ENCODE measurements at regions not wholly inside any gene's neighbourhood (a gene's known extent, or its start where the extent isn't known, plus 50 kb on each side); places are given as distances from the start of the nearest gene placed in this dataset.
"Not testable (repeated sequence)": the region's sequence is repeated elsewhere in the genome, so short reads cannot be mapped to it uniquely, and the experiment has no call there.

DNA sequence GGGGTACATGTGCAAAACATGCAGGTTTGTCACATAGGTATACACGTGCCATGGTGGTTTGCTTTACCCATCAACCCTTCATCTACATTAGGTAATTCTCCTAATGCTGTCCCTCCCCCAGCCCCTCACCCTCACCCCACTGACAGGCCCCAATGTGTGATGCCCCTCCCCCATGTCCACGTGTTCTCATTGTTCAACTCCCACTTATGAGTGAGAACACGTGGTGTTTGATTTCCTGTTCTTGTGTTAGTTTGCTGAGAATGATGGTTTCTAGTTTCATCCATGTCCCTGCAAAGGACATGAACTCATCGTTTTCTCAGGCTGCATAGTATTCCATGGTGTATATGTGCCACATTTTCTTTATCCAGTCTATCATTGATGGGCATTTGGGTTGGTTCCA, 232.9 kb upstream of the RASGRP1 start:
- not testable (repeated sequence) for DNase-seq (ENCODE audit: extremely low read depth, low read depth, low spot score)

- DNase-seq (ENCODE audit: extremely low read depth, low read depth, low spot score): not testable (repeated sequence)
These were observed 234.6 kb upstream of the RASGRP1 start for GRCh38 chr15:38799202-38799601.

DNA sequence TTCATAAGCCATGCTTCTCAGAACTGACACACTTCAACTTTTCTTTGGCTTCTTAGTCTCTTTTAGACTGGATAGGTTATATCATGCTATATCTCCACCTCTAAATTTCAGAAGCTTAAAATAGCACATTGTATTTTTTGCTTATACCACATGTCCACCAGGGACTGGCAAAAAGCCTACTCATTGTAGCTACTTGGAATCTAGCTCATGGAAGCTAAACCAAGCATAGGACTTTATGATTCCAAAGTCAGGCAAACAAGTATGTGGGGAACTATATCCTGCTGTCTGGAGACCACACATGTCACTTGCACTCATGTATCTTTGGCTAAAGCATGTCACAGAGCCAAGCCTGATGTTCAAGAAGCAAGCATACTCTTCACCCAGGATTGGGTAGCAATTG, 245.0 kb upstream of the RASGRP1 start:
- no peak for DNase-seq (ENCODE audit: extremely low read depth, low read depth, low spot score)

DNA sequence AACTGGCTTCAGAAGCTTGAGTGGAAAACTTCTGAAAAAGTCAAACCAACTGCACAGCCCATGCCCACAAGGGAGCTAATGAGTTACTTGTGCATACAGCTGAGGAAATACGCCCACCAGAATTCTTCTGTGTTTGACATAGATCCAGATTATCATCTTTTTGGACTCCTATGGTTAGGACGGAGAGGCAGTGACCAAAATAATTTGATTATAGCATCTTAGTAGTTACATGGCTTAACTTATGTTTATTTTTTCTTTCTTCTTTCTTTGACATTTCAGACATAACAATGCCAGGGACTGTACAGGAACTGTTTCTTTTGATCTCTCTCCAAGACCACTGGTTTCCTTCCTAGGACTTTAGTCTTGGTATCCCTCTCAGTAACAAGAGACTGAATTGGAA, 246.1 kb upstream of the RASGRP1 start:
- no peak for DNase-seq (ENCODE audit: extremely low read depth, low read depth, low spot score)

DNA sequence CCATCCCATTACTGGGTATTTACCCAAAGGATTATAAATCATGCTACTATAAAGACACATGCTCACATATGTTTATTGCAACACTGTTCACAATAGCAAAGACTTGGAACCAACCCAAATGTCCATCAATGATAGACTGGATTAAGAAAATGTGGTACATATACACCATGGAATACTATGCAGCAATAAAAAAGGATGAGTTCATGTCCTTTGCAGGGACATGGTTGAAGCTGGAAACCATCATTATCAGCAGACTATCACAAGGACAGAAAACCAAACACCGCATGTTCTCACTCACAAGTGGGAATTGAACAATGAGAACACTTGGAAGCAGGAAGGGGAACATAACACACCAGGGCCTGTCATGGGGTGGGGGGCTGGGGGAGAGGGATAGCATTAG, 249.6 kb upstream of the RASGRP1 start:
- not testable (repeated sequence) for DNase-seq (ENCODE audit: extremely low read depth, low read depth, low spot score)

GRCh38 chr15:38814891-38815290, 250.3 kb upstream of the RASGRP1 start:
- no peak for DNase-seq (ENCODE audit: extremely low read depth, low read depth, low spot score)

DNA sequence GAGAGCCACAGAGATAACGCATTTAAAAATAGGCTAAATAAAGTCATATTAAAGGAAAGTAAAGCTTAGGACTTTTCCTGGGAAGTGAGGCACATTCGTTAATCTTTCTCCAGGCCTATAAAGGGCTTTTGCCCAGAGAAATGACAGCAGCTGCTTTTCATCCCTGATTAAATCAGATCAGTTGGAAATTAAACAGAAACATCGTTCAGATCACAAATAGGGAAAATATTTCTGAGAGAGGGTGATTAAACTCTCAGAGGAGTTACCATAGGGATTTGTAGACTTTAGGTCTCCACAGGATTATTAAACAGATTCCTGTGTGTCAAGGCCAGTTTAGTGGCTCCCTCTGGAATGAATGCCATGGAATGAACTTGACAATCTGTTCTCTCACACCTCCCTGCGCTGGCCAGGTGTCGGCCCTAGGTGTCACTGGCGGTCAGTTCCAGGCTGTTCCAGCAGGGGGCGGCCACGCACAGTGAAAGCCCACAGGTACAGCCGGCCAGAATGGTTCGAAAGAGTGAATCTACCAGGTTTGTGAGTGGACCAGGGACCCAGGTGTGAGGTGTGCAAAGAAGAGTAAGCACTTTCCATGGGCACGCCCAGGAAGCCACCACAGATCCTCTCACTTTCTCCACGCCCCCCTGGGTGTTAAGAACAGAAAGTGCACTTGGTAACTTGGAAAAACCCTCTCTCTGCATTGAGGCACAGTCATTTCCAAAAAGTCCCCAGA, 253.0 kb upstream of the RASGRP1 start:
- peak; percentile 44 for DNase-seq (ENCODE audit: extremely low read depth, low read depth, low spot score)

- no peak for DNase-seq (ENCODE audit: extremely low read depth, low read depth, low spot score)
These were observed 253.7 kb upstream of the RASGRP1 start for GRCh38 chr15:38818157-38818790.

DNA sequence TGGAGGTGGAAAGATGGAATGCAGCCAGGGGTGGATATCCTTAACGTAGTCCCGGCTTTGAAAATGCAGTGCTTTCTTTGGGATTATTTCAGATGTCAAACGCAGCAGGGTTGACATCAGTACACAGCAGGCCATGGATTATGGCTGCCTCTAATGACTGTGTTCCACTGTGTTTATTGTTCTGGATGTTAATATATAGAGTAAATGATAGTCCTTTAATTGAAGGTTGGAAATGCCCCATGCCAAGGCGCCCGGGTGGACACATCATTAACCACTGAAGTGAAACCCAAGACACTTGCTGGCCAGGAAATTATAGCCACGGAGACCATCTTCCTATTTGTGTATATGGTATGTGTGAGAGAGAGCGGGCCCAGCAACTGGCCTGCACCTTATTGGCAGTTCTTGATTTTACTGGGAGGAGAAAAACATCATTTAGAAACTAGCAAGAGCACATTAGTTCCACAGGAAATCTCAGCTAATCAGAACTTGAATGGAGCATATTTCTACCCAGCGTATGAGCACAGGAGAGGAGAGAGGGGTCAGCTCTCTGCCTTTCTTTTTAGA, 254.9 kb upstream of the RASGRP1 start:
- no peak for DNase-seq (ENCODE audit: extremely low read depth, low read depth, low spot score)

DNA sequence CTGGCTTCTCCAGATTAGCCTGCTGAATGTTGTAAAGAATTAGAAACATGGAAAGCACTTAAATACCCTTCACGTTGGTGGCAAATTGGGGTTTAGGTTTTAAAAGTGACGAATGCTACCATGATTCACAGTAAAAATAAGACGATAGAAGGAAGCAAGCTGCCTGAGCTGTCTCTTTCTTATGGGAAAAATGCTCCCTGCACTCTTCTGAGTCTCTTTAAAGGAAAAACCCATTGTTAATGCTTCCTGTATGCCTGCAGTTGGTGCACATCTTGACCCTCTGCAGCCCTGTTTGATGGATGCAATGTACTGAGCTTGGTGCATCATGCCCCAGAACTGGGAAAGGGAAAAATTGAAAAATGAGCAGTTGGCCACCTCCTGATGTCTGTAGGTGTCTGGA, 258.6 kb upstream of the RASGRP1 start:
- peak; percentile 83 for DNase-seq (ENCODE audit: extremely low read depth, low read depth, low spot score)

GRCh38 chr15:38824719-38825118, 260.1 kb upstream of the RASGRP1 start:
- no peak for DNase-seq (ENCODE audit: extremely low read depth, low read depth, low spot score)

GRCh38 chr15:38826880-38827279, 262.3 kb upstream of the RASGRP1 start:
- no peak for DNase-seq (ENCODE audit: extremely low read depth, low read depth, low spot score)

- peak; percentile 100 for DNase-seq (ENCODE audit: extremely low read depth, low read depth, low spot score)
These were observed 263.5 kb upstream of the RASGRP1 start for GRCh38 chr15:38828031-38828532.

DNA sequence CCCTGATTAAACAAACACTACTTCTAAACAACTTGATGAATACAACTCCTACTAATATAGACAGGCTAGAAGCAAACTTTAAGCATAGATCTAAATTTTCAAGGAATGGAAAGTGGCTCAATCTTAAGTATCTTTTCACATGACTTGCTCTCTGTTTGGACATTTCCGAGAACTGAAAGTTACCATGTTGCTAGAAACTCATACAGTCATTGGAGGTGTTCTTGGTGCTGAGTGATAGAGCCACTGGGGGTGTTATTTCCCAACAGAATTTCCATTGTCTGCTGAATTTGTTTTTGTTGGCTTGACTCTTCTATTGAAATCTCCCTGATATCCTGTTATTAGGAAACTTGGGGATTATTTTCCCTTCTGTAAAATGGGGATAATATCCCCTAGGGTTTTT, 264.5 kb upstream of the RASGRP1 start:
- peak; percentile 79 for DNase-seq (ENCODE audit: extremely low read depth, low read depth, low spot score)

DNA sequence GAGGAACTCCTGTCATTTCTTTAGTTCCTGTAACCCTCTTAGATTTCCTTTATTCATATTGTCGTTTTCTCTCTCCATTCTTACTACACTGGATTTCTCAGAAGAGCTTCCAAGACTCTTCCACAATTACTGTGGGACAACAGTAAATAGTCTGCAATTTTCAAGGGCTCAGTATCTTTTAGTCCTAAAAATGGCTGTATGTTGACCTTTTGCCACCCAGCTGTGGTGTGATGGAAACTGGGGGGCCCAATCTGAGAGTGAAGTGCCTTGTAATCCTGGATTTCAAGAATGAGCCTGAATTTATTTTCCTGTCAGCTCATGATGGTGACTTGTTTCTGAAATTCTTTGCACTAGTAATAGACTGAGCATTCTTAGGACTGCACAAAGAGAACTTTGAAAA, 277.6 kb upstream of the RASGRP1 start:
- no peak for DNase-seq (ENCODE audit: extremely low read depth, low read depth, low spot score)

- DNase-seq (ENCODE audit: extremely low read depth, low read depth, low spot score): no peak
These were observed 278.5 kb upstream of the RASGRP1 start for GRCh38 chr15:38843051-38843501.

DNA sequence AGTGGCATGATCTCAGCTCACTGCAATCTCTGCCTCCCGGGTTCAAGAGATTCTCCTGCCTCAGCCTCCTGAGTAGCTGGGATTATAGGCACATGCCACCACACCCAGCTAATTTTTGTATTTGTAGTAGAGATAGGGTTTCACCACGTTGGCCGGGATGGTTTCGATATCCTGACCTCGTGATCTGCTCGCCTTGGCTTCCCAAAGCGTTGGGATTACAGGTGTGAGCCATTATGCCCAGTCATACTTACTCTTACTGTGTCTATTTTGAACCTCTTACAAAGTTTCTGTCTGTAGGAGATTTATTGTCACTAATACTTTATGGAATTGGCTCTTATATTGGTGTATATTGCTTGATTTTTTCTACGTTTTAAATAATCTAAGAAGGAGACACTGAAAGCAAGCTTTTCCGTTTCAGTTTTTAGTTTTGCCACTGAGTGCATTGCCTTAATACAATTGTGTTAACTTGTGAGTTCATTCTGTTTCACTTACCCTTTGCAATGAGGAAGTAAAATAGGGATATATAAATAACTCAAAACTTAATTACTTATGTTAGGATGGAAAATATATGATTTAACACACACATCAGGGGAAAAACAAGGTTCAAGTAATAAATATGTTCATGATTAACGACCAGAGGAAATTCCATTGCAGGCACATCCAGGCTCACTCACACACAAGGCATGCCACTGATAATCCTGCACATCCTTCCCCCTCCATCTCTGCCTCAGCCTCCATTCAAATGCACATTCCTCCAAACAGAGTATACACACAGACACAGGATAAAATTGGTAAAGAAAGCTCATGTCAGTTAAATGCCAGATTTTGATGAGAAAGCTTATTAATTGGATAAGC, 279.3 kb upstream of the RASGRP1 start:
- peak; percentile 73 for DNase-seq (ENCODE audit: extremely low read depth, low read depth, low spot score)

GRCh38 chr15:38844736-38845135, 280.1 kb upstream of the RASGRP1 start:
- no peak for DNase-seq (ENCODE audit: extremely low read depth, low read depth, low spot score)

DNA sequence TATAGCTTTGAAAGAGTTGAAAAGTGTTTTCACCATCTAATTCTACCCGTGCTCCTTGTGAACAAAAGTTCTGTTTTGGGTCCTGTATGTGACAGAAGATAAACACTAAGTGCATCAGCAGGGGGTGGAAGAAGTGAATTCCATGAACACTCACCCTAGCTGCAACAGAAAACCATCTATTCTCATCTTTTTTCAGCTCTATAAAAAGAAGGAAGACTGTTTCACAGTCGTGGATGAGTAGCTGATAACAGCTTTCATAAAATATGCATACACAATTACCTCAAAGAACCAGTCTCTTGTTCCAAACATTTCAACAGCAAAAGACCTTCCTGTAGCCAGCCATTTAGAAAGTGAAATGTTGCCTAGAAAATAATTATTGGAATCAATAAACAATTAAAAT, 281.7 kb upstream of the RASGRP1 start:
- no peak for DNase-seq (ENCODE audit: extremely low read depth, low read depth, low spot score)

DNA sequence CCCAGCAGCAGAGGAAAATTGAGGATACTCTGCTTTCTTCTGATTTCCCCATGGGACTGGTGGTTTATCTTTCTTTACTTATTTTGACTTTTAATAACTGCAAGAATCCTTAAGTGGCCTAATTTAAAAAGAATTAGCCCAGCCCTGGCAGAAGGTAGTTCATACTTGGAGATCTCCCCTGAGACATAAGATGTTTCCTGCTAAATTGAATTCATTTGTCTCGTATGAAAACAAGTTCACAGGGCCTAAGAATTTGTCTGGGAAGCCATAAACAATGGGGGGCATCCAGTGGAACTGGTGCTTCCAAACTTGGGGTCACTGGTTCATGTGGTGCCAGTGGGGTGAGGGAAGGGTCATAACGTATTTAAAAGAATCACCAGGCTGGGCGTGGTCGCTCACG, 283.1 kb upstream of the RASGRP1 start:
- DNase-seq (ENCODE audit: extremely low read depth, low read depth, low spot score): no peak

GRCh38 chr15:38849046-38849445, 284.4 kb upstream of the RASGRP1 start:
- DNase-seq (ENCODE audit: extremely low read depth, low read depth, low spot score): no peak
